GM12864 (cell line): ENCODE measurements at regions not wholly inside any gene's neighbourhood (a gene's known extent, or its start where the extent isn't known, plus 50 kb on each side); places are given as distances from the start of the nearest gene placed in this dataset.

Source experiments
- DNase-seq: peaks from one replicate; pipeline ENCODE4 v3.0.0-alpha.2; 2011; ENCODE audit warnings: low read depth
- H3K4me3 ChIP-seq: 2 replicates; pipeline ENCODE4 v1.5.1; 2011; ENCODE audit warnings: mild to moderate bottlenecking, low read depth, low read length, control low read depth
- TF ChIP-seq, protein P1 (sequence below): IDR thresholded peaks from 2 replicates; pipeline ENCODE4 v1.5.1; 2011; ENCODE audit warnings: low read depth, mild to moderate bottlenecking, moderate library complexity, low read length, control low read depth, inconsistent platforms; ENCODE audit errors: missing control alignments

DNA sequence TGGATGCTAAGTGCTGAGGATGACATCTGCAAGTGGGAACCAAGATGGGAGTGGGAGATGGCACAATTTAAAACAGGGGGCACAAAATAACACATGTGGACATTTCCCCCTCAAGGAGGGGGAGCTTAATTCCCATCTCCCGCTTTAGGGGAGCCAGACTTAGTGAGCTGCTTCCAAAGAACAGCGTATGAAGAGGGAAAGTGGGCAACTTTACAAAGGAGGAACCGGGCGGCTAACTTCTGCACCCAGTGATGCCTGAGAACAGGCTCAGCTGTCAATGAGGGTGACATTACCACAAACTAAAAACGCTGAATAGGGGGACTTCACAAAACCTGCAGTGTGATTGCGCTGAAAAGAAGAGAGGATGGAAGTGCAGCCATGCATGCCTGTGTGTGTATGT is 95.5 kb upstream of the NXT1 start:
- TF ChIP-seq, protein P1, sequence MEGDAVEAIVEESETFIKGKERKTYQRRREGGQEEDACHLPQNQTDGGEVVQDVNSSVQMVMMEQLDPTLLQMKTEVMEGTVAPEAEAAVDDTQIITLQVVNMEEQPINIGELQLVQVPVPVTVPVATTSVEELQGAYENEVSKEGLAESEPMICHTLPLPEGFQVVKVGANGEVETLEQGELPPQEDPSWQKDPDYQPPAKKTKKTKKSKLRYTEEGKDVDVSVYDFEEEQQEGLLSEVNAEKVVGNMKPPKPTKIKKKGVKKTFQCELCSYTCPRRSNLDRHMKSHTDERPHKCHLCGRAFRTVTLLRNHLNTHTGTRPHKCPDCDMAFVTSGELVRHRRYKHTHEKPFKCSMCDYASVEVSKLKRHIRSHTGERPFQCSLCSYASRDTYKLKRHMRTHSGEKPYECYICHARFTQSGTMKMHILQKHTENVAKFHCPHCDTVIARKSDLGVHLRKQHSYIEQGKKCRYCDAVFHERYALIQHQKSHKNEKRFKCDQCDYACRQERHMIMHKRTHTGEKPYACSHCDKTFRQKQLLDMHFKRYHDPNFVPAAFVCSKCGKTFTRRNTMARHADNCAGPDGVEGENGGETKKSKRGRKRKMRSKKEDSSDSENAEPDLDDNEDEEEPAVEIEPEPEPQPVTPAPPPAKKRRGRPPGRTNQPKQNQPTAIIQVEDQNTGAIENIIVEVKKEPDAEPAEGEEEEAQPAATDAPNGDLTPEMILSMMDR, result no peak
- no peak overlapping the region for H3K4me3 ChIP-seq
- DNase-seq, result no peak

DNA sequence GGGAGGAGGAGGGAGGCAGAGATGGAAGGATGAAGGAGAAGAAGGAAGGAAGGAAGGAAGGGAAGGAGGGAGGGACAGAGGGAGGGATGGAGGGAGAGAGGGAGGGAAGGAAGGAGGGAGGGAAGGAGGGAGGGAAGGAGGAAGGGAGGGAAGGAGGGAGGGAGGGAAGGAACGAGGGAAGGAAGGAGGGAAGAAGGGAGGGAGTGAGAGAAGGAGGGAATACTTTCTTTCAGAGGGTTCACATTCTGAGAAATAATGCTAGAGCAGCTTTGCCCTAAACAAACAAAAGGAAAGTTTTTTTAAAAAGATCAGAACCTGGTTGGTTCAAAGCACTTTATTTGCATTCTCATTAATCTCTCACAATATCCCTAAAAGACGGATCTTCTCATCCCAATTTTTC is 96.1 kb upstream of the NXT1 start:
- no peak overlapping the region for H3K4me3 ChIP-seq
- TF ChIP-seq, protein P1, result no peak
- no peak for DNase-seq

DNA sequence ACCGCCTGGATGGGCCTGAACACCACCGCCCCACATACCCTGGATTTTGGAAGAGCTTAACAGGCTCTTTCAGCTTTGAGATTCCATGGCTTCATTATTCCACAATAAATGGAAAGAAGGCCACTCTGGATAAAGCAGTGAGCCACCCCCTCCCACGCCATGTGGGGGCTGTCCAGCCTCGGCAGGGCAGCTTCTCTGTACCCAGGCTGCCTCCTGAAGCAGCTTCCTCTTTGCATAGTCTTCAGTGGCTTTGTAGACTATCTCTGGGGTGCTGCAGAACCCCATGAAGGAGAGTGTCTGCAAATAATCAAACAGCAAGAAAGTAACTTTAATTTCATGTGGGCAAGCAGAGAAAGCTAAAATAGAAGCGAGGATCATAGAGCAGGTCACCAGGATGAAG is 96.6 kb upstream of the NXT1 start:
- TF ChIP-seq, protein P1, result no peak
- no peak overlapping the region for H3K4me3 ChIP-seq
- DNase-seq, result no peak

DNA sequence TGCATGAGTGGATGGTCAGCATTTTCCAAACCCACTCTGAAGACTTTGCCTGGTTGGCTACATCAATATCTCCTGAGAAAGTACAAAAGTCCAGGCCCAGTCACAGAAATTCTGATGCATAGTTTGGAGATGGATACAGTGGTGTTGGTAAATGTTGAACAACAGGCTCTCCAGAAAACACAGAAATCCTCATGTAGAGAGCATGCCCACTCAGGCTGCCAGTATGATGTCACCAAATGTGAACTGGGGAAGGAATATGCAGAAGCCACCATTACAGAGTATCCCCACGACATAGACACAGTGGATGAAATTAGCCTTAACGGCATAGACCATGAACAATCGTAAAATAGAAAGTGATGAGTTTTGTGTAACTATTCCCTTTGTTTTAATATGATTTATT is 97.1 kb upstream of the NXT1 start:
- DNase-seq, result no peak
- H3K4me3 ChIP-seq, result no peak overlapping the region
- TF ChIP-seq, protein P1, result no peak

DNA sequence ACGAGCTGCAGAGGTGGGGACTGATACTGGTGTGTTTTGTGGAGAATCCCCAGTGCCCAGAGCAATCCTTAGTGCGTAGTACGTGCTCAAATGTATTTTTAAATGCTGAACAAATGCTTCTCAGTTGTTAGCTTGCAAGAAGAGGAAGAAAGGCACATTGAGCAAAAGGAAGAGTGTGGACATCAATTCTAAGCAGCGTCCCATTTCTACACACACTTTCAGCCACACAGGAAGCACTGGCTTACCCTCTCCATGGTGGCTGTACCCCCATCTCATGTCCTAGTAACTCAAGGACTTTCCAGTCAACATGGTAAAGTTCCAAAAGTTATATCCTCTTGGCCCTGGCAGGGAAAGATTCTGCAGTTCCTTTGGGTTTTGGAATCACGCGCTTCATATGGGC is 98.8 kb upstream of the NXT1 start:
- TF ChIP-seq, protein P1, result no peak
- no peak overlapping the region for H3K4me3 ChIP-seq
- DNase-seq, result no peak

DNA sequence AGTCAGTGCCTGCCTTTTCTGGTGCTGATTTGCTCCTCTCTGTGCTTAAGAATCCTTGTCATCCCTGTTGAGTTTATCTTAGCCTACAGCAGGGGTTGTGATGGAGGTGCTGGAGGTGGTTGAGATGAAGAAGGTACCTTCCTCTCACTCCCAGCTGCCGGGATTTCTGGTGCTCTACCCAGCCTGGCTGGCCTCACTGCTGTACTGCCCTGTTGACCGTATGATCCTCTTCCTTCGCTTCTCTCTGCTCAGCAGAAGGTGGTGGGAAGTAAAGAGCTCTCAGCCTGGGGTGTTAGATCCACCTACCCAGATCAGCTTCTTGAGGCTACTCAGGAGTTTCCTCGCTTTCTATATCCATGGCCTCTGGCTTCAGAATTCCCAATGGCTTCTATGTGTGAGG is 101.0 kb upstream of the NXT1 start:
- H3K4me3 ChIP-seq, result no peak overlapping the region
- no peak for DNase-seq
- TF ChIP-seq, protein P1, result no peak

DNA sequence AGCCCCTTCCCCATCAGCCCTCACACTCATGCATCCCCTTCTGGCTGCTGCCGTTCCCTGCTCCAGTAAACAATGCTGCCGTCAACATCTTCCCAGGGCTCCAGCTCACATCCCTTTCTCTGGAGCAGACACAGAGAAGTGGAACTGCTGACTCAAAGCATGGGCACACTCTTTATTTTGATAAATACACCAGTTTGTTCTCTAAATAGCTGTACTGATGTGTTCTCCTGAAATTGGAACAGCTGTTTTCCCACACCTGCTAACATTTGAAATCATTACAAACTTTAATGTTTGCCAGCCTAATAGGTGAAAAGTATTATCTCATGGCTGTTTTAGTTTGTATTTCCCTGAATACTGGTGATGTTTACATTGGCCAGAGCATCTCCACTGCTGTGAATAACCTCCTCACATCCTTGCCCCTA is 102.1 kb upstream of the NXT1 start:
- TF ChIP-seq, protein P1, result no peak
- H3K4me3 ChIP-seq, result no peak overlapping the region
- no peak for DNase-seq
